Uterus (tissue), 3 donors: ENCODE measurements at regions not wholly inside any gene's neighbourhood (a gene's known extent, or its start where the extent isn't known, plus 50 kb on each side); places are given as distances from the start of the nearest gene placed in this dataset.
A peak's percentile ranks its signal among the peaks of the same experiment; 100 is the strongest.

Experiments used
- DNase-seq, 2 donors: peaks; one replicate each; pipeline ENCODE4 v3.0.0-alpha.2; 2019 to 2020
- H3K27ac ChIP-seq, 2 donors: fragments of 200-600 bp; sonication (generic); 1 replicate in 1 of 2; 2 replicates in 1 of 2; pipeline ENCODE4 v1.5.1; 2016 to 2018
- H3K27me3 ChIP-seq, 2 donors: fragments of 200-600 bp; sonication (generic); one replicate each; pipeline ENCODE4 v1.5.1; 2018 to 2019; ENCODE audit warnings: control low read depth in 1 of 2
- H3K36me3 ChIP-seq, 2 donors: fragments of 200-600 bp; sonication (generic); one replicate each; pipeline ENCODE4 v1.5.1; 2019; ENCODE audit warnings: control low read depth in 1 of 2
- H3K4me1 ChIP-seq, 2 donors: fragments of 200-600 bp; sonication (generic); one replicate each; pipeline ENCODE4 v1.5.1; 2018 to 2019; ENCODE audit warnings: control low read depth in 1 of 2
- H3K4me3 ChIP-seq, 2 donors: fragments of 200-600 bp; sonication (generic); 1 replicate in 1 of 2; 2 replicates in 1 of 2; pipeline ENCODE4 v1.5.1; 2018 to 2019; ENCODE audit warnings: mild to moderate bottlenecking in 1 of 2
- H3K9me3 ChIP-seq, 2 donors: fragments of 200-600 bp; sonication (generic); one replicate each; pipeline ENCODE4 v1.5.1; 2019; ENCODE audit warnings: control low read depth in 1 of 2
- POLR2A ChIP-seq, 2 donors: fragments of 450-650 bp; IDR thresholded peaks; one replicate each; pipeline ENCODE4 v1.6.1; 2016; ENCODE audit warnings: antibody characterized with exemption in 2 of 2, mild to moderate bottlenecking in 1 of 2, moderate library complexity in 1 of 2
- intact Hi-C: fragments of 100-400 bp; cut with DNase I; formaldehyde crosslinking; loops from one replicate; pipeline ENCODE4 v1.15.1; 2023; ENCODE audit warnings: low total_unique reads
- TF ChIP-seq, protein P1 (sequence below), 4 experiments: fragments of 200-600 bp in 2 of 4; fragments of 450-650 bp in 2 of 4; sonication (generic) in 2 of 4; IDR thresholded peaks; one replicate each; pipeline ENCODE4 v1.5.1; 2016 to 2019; ENCODE audit warnings: antibody characterized with exemption in 4 of 4, mild to moderate bottlenecking in 2 of 4, moderate library complexity in 1 of 4
- donor health status: DM: yes; HTN: yes; CAD: no.

DNA sequence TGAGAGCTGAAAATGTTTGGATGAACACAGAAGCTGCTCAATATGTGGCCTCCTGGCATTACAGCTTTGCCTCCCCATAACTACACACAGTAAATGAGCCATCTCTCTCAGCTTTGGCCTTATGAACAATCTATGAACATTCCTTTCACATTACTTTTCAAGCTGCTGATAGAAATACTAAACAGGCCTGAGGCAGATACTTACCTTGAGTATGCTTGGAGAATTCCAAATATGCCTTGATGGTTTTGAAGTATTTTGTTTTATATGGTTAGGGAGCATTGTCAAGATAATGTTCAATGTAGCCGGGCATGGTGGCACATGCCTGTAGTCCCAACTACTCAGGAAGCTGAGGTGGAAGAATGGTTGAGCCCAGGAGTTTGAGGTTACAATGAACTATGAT is 104.5 kb downstream of the CD24 start:
- H3K36me3 ChIP-seq: no peaks in the 10 kb centered on the region
- DNase-seq: no peak
- no peaks in the 10 kb centered on the region for H3K9me3 ChIP-seq
- no peaks in the 10 kb centered on the region for H3K4me1 ChIP-seq
- no peak overlapping the region for H3K4me3 ChIP-seq
- no peaks in the 10 kb centered on the region for H3K27me3 ChIP-seq
- no peak overlapping the region for H3K27ac ChIP-seq
- no peak for TF ChIP-seq POLR2A (IDR thresholded peaks at IDR 0.05)
- TF ChIP-seq, protein P1, sequence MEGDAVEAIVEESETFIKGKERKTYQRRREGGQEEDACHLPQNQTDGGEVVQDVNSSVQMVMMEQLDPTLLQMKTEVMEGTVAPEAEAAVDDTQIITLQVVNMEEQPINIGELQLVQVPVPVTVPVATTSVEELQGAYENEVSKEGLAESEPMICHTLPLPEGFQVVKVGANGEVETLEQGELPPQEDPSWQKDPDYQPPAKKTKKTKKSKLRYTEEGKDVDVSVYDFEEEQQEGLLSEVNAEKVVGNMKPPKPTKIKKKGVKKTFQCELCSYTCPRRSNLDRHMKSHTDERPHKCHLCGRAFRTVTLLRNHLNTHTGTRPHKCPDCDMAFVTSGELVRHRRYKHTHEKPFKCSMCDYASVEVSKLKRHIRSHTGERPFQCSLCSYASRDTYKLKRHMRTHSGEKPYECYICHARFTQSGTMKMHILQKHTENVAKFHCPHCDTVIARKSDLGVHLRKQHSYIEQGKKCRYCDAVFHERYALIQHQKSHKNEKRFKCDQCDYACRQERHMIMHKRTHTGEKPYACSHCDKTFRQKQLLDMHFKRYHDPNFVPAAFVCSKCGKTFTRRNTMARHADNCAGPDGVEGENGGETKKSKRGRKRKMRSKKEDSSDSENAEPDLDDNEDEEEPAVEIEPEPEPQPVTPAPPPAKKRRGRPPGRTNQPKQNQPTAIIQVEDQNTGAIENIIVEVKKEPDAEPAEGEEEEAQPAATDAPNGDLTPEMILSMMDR (IDR thresholded peaks at IDR 0.05): no peak
- intact Hi-C loops: no loop called here

DNA sequence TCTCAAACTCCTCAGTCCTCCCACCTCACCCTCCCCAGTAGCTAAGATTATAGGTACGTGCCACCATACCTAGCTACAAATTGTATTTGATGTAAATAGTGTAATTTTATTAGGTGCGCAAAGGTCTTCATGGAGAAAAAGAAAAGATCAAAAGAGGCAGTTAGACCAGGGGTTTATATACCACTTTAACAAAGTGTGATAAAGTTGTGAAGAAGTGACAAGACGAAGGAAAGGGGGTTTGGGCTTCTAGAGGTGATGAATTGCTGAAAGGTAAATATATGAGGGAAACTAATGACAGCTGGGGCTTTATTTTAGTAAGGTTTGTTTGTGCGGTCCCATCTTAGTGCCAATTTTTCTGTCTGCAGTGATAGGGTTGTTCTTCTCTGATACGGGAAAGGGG is 105.3 kb downstream of the CD24 start:
- Histone ChIP-seq H3K4me1 (no peaks in the 10 kb centered on the region), H3K9me3 (no peaks in the 10 kb centered on the region), H3K27me3 (no peaks in the 10 kb centered on the region), H3K27ac (no peak overlapping the region), H3K36me3 (no peaks in the 10 kb centered on the region), H3K4me3 (no peak overlapping the region)
- no peak for TF ChIP-seq POLR2A (IDR thresholded peaks at IDR 0.05)
- TF ChIP-seq, protein P1 (IDR thresholded peaks at IDR 0.05): no peak
- DNase-seq: no peak
- intact Hi-C loops: no loop called here

DNA sequence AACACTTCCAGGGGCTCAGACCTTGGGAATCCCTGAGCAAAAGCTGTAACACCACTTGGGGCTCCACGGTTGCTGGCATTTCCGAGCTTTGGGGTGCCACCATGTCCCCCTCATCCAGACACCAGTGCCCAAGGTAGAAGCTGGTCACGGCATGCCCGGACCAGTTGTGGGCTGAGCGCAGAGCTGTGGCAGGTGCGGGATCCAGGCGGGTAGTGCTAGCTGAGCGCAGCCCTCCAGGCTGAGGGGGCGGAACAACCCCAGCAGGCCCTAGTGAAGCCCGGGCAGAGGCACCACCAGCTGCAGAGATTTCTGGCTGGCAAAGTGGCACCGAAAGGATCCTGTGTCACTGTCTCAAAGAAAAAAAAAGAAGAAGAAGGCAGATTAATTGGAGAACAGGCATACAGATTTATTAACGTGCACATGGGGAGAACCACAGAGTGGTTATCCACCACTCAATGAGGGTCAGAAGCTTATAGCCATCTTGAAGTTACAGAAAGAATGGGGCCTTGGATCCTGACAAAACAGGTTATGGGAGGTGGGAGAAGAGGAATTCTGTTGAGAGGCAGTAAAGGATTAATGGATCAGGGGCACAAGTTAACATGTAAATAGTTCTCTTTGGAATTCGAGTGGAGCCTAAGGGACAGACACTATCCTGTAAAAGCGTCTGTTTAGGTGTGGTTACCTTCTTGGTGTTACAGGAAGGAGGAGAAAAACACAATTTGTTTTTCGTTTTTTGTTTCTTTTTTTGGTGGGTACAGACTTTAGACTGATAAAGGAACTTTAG is 107.5 kb downstream of the CD24 start:
- Histone ChIP-seq H3K4me3 (no peak overlapping the region), H3K9me3 (no peaks in the 10 kb centered on the region), H3K36me3 (no peaks in the 10 kb centered on the region), H3K4me1 (no peaks in the 10 kb centered on the region), H3K27ac (no peak overlapping the region), H3K27me3 (no peaks in the 10 kb centered on the region)
- intact Hi-C loops: no loop called here
- DNase-seq: no peak
- TF ChIP-seq, protein P1 (IDR thresholded peaks at IDR 0.05): no peak

DNA sequence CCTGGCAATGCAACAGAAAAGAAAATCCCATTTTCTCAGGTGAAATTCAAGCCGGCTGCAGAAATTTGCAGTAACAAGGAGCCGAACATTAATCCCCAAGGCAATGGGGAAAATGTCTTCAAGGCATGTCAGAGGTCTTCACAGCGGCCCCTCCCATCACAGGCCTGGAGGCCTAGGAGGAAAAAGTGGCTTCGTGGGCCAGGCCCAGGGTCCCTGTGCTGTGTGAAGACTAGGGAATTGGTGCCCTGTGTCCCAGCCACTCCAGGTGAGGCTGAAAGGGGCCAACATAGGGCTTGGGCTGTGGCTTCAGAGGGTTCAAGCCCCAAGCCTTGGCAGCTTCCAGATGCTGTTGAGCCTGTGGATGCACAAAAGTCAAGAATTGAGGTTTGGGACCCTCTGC is 111.7 kb downstream of the CD24 start:
- intact Hi-C loops: no loop called here
- no peaks in the 10 kb centered on the region for H3K4me1 ChIP-seq
- DNase-seq: no peak
- H3K4me3 ChIP-seq: no peak overlapping the region
- no peak for TF ChIP-seq POLR2A (IDR thresholded peaks at IDR 0.05)
- TF ChIP-seq, protein P1 (IDR thresholded peaks at IDR 0.05): no peak
- no peaks in the 10 kb centered on the region for H3K36me3 ChIP-seq
- H3K9me3 ChIP-seq: no peaks in the 10 kb centered on the region
- H3K27me3 ChIP-seq: no peaks in the 10 kb centered on the region
- no peak overlapping the region for H3K27ac ChIP-seq

DNA sequence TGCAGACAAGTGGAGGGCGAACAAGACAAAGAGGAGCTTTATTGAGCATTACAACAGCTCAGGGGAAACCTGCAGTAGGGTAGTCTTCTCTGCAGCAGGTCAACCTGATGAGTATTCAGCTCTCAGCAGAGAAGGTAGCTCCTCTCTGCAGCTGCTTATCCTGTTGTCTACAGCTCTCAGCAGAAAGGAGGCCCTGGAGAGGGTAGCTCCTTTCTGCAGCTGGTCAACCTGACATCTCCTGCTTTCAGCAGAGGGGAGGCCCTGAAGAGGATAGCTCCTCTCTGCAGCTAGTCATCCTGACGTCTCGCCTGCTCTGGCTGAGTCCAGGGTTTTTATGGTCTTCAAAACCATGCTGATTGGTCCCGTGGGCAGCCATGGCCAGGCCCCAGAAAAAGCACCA is 113.6 kb downstream of the CD24 start:
- Histone ChIP-seq H3K4me1 (no peaks in the 10 kb centered on the region), H3K9me3 (no peaks in the 10 kb centered on the region), H3K27ac (peak overlapping the region in 1 of 2 donors; percentile 27), H3K36me3 (no peaks in the 10 kb centered on the region), H3K4me3 (no peak overlapping the region), H3K27me3 (no peaks in the 10 kb centered on the region)
- no peak for DNase-seq
- intact Hi-C loops: no loop called here
- TF ChIP-seq, protein P1 (IDR thresholded peaks at IDR 0.05): no peak
- no peak for TF ChIP-seq POLR2A (IDR thresholded peaks at IDR 0.05)
